Erythroblast (primary cell): ENCODE measurements at regions not wholly inside any gene's neighbourhood (a gene's known extent, or its start where the extent isn't known, plus 50 kb on each side); places are given as distances from the start of the nearest gene placed in this dataset.

ENCODE experiments used
- GATA1 ChIP-seq: IDR thresholded peaks from 2 replicates; pipeline ENCODE4 v1.6.1; 2011; ENCODE audit warnings: low read depth, mild to moderate bottlenecking, control low read depth, low read length, moderate library complexity
- POLR2A ChIP-seq: IDR thresholded peaks from 2 replicates; pipeline ENCODE4 v1.6.1; 2011; ENCODE audit warnings: mild to moderate bottlenecking, low read length

- TF ChIP-seq POLR2A (no peak), GATA1 (no peak)
Measured at GRCh38 chr17:72053036-72053435, 67.8 kb upstream of the SOX9 start.
